ENCODE measurements at regions not wholly inside any gene's neighbourhood (a gene's known extent, or its start where the extent isn't known, plus 50 kb on each side); places are given as distances from the start of the nearest gene placed in this dataset.

- H3K27ac ChIP-seq: no peak overlapping the region
- TF ChIP-seq CTCF (IDR thresholded peaks at IDR 0.05) (no peak), POLR2A (IDR thresholded peaks at IDR 0.05) (no peak)
- no peaks in the 10 kb centered on the region for H3K36me3 ChIP-seq
- no peaks in the 10 kb centered on the region for H3K9me3 ChIP-seq
- H3K4me3 ChIP-seq: no peak overlapping the region
- no peak for DNase-seq (ENCODE audit: low spot score in 2 of 2)
- H3K27me3 ChIP-seq: no peaks in the 10 kb centered on the region
- no peaks in the 10 kb centered on the region for H3K4me1 ChIP-seq
- intact Hi-C loops (cut with DNase I; ENCODE audit: low total_unique reads): no loop called here
Measured at GRCh38 chr20:40798066-40798465, 109.0 kb upstream of the MAFB start.

- Histone ChIP-seq H3K4me3 (no peak overlapping the region), H3K36me3 (no peaks in the 10 kb centered on the region), H3K9me3 (no peaks in the 10 kb centered on the region), H3K27me3 (no peaks in the 10 kb centered on the region), H3K4me1 (no peaks in the 10 kb centered on the region), H3K27ac (no peak overlapping the region)
- intact Hi-C loops (cut with DNase I; ENCODE audit: low total_unique reads): no loop called here
- DNase-seq (ENCODE audit: low spot score in 2 of 2): no peak
- TF ChIP-seq POLR2AphosphoS5 (IDR thresholded peaks at IDR 0.05): no peak
- TF ChIP-seq CTCF (IDR thresholded peaks at IDR 0.05): no peak
- no peak for TF ChIP-seq POLR2A (IDR thresholded peaks at IDR 0.05)
Measured at GRCh38 chr20:40802886-40803285, 113.8 kb upstream of the MAFB start.

- H3K27me3 ChIP-seq: no peaks in the 10 kb centered on the region
- DNase-seq (ENCODE audit: low spot score in 2 of 2): no peak
- intact Hi-C loops (cut with DNase I; ENCODE audit: low total_unique reads): no loop called here
- no peaks in the 10 kb centered on the region for H3K36me3 ChIP-seq
- no peaks in the 10 kb centered on the region for H3K9me3 ChIP-seq
- H3K27ac ChIP-seq: no peak overlapping the region
- no peaks in the 10 kb centered on the region for H3K4me1 ChIP-seq
- TF ChIP-seq POLR2A (IDR thresholded peaks at IDR 0.05): no peak
- no peak for TF ChIP-seq CTCF (IDR thresholded peaks at IDR 0.05)
- TF ChIP-seq POLR2AphosphoS5 (IDR thresholded peaks at IDR 0.05): no peak
- no peak overlapping the region for H3K4me3 ChIP-seq
Measured at GRCh38 chr20:40803381-40803780, 114.3 kb upstream of the MAFB start.

GRCh38 chr20:40805592-40805991, 116.6 kb upstream of the MAFB start:
- Histone ChIP-seq H3K4me3 (no peak overlapping the region), H3K27me3 (no peaks in the 10 kb centered on the region), H3K36me3 (no peaks in the 10 kb centered on the region), H3K4me1 (no peaks in the 10 kb centered on the region), H3K9me3 (no peaks in the 10 kb centered on the region), H3K27ac (no peak overlapping the region)
- no peak for DNase-seq (ENCODE audit: low spot score in 2 of 2)
- intact Hi-C loops (cut with DNase I; ENCODE audit: low total_unique reads): no loop called here
- TF ChIP-seq POLR2AphosphoS5 (IDR thresholded peaks at IDR 0.05) (no peak), POLR2A (IDR thresholded peaks at IDR 0.05) (no peak), CTCF (IDR thresholded peaks at IDR 0.05) (no peak)

GRCh38 chr20:40806929-40807820, 118.1 kb upstream of the MAFB start:
- H3K36me3 ChIP-seq: no peaks in the 10 kb centered on the region
- H3K27me3 ChIP-seq: no peaks in the 10 kb centered on the region
- H3K9me3 ChIP-seq: no peaks in the 10 kb centered on the region
- H3K4me1 ChIP-seq: no peaks in the 10 kb centered on the region
- no peak overlapping the region for H3K4me3 ChIP-seq
- DNase-seq (ENCODE audit: low spot score in 2 of 2): no peak
- TF ChIP-seq POLR2AphosphoS5 (IDR thresholded peaks at IDR 0.05) (no peak), CTCF (IDR thresholded peaks at IDR 0.05) (no peak), POLR2A (IDR thresholded peaks at IDR 0.05) (no peak)
- intact Hi-C loops (cut with DNase I; ENCODE audit: low total_unique reads): no loop called here
- H3K27ac ChIP-seq: no peak overlapping the region

All from breast epithelium (tissue), 4 donors.